HG03457 (cell line): ENCODE measurements at regions not wholly inside any gene's neighbourhood (a gene's known extent, or its start where the extent isn't known, plus 50 kb on each side); places are given as distances from the start of the nearest gene placed in this dataset.

ENCODE experiments used
- ATAC-seq: cut with Tn5 transposase; IDR thresholded peaks from one replicate; pipeline ENCODE4 v1.9.1; 2021; ENCODE audit warnings: moderate number of reproducible peaks; ENCODE audit not compliant: unreplicated experiment

DNA sequence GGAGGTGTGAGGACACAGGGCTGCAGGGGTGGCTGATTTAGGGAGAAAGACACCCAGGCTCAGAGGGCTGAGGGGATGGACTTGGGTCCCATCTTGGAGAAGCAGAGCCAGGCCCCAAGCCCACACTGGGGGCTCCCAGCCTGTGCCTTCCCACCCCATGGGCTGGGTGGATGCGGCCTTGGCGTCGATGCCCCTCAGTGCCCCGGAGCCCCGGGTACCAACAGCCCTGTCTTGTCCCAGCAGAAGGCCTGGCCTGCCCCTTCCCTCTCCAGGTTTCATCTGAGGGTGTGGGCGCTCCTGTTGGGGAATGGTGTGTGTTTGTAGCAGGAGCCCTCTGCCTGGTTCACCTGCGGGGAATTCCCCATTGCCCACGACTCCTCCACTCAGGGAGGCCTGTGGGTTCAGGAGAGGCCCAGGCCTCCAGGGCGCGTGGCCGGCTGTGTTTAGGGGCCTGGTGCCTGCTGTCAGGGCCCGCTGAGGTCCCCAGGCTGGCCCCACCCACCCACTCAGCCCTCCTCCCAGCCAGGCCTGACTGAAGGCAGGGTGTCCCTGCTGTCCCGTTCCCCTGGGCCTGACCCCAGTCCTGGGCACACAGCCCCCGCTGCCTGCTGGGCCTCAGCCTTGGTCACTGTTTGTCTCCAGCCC, 51.1 kb upstream of the BEGAIN start:
- ATAC-seq: no peak

DNA sequence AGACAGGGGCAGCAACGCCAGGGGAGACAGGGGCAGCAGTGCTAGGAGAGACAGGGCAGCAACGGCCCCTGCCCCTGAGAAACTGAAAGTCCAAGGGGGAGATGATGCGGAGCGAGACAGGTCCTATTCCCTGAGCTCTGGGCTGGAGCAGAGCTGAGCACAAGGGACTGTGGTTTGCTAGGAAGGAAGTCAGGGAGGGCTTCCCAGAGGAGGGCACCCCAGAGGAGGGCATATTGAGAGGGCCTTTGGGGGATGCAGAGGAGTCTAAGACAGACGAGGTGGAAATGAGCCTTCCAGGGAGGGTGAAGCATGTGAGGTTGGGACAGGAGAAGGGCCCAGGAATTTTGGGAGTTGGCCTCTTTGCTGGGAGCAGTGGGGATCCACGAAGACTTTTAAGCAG, 52.1 kb upstream of the BEGAIN start:
- ATAC-seq: no peak

DNA sequence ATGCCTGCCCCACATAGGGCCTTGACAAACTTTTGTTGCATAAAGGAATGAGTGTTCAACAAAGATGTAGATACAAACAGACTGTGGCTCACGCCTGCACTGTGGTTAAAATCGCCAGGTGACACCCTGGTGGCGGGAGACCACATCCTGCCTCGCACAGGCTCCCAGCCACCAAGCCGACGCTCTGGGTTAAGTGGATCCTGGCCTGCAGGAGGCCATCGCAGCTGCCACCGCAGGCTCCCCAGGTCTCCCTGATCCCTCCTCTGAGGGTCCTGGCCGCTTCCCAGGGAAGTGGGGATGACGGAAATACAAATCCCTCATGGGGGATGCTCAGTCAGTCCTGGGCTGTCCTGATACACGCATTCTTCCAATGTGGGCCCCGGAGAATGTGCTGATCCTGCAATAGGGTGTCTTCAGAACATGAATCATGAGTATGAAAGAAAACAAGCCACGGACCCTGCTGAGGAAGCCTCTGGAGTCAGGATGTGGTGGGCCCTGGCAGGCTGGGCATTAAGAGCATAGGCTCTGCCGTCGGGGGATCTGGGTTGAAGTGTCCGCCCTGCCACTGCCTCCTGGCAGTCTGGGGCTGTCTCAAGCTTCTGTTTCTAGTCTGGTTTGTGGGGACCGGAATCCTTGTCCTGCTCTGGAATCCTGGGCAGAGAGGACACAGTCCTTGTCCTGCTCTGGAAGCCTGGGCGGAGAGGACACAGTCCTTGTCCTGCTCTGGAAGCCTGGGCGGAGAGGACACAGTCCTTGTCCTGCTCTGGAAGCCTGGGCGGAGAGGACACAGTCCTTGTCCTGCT, 53.5 kb upstream of the BEGAIN start:
- ATAC-seq: peak; percentile 91

DNA sequence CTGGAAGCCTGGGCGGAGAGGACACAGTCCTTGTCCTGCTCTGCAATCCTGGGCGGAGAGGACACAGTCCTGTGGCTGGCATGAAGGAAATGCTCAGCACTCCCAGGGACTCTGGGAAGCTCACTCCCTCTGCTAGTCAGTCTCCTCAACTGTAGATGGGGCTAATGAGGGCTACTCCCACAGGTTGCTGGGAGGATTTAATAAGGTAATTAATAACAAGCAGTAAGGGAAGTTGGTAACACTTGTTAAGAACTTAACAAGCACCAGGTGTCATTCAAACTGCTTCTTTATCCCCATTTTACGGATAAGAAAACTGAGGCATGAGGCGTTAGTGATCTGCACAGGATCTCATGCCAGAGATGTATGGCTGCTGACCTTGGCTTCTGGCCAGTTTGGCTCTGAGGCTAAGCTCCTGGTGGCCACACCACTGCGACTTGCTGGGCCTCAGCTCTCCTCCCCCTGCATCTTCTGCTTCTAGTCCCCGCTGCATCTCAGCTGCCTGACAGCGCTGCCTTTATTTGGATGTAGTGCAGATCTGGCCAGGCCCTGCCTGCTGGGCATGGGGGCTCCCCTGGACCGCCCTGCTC, 54.1 kb upstream of the BEGAIN start:
- no peak for ATAC-seq

DNA sequence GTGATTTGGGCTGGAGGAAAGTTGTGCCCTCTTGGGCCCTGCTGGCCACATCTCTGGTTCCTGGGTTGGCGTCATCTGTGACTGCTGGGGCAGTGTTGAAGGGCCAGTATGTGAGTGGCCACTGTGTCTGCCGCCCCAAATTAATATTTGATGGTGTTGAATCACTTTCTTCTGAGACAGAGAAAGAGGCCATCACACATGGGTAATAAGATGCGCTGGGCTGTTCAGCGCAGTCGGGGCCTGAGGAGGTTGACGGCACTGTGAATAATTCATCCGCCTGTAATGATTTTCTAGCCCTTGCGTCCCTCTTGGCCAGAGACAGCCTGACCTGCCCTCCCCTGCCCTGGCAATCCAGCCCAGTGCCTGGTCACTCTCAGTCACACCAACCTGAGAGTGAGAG, 56.2 kb upstream of the BEGAIN start:
- ATAC-seq: no peak

DNA sequence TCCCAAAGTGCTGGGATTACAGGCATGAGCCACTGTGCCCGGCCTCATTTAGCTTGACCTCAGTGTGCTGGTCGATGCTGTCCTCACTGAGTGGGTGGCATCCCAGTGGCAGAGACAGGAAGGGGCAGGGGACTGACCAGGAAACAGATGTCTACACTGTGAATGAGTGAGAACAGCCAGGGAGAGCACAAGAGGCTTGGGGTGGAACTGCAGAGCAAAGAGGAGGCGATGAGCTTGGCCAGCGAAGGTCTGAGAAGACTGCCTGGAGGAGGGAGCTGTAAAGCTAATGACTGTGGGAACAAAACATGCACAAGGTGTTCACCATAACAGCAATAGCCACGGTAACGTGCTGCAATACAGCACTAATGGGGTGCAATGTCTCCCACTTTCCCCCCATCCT, 57.2 kb upstream of the BEGAIN start:
- ATAC-seq: no peak

DNA sequence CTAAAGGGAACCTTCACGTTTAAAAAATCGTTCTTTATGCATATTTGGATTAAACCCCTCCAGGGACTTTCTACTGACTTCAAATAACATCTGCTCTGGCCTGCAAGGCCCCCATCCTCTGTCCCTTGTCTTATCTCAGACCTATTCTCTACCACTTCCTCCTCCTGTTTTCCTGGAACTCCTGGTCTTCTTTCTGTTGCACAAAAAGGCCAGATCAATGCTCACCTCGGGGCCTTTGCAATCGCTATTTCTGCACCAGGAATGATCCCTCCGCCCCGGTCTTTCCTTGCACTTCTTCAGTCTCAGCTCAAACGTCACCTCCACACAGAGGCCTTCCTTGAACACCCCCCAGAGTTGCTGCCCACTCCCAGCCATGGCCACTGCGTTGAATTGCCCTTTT, 57.6 kb upstream of the BEGAIN start:
- ATAC-seq: no peak

DNA sequence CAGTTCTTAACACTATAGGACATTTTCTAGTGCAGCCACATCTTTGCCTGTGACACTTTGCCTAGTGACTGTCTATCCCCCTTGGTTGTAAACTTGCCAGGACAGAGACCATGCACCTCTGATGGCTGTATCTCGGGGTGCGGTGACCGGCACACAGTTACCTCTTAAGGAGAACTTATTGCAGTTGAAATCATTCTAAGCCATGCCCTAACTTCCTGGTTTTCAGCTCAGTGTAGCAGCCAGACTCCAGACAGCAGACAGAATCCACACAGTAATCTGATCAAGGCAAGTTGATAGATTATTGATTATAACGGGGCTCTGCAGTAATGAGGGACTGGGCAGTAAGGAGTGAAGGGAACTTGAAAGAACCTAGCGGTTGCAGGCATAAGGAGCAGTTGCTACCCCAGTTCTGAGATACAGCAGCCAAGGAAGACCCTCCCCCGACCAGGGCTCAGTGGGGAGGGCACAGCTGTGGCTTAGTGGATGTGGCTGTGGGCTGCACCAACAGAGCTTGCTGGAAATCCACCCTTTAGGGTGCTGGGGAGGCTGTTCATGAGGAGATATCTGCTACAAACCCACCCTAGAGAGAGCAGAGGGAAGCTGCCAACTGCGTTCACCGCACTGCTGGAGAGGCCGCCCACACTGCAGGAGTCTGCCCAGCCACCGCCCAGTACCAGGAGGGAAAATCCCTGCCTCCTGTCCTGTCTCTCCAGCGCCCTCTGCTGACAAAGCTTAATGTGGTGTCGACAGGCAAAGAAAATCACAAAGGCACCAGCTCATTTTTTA, 58.2 kb upstream of the BEGAIN start:
- peak; percentile 81 for ATAC-seq

DNA sequence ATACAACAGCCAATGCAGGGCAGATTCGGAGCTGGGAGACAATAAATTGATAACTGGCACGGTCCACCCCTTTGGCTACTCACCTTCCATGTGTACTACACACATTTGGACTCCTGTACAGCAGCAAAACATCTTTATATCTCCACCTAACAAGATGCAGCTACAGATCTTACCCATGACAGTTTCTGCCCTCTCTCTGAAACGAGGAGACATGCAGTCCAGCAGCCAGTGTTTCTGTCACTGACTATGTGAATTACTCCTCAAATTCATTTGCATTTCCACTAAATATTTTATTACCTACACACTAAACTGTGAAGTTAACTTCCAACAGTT, 58.7 kb upstream of the BEGAIN start:
- no peak for ATAC-seq

DNA sequence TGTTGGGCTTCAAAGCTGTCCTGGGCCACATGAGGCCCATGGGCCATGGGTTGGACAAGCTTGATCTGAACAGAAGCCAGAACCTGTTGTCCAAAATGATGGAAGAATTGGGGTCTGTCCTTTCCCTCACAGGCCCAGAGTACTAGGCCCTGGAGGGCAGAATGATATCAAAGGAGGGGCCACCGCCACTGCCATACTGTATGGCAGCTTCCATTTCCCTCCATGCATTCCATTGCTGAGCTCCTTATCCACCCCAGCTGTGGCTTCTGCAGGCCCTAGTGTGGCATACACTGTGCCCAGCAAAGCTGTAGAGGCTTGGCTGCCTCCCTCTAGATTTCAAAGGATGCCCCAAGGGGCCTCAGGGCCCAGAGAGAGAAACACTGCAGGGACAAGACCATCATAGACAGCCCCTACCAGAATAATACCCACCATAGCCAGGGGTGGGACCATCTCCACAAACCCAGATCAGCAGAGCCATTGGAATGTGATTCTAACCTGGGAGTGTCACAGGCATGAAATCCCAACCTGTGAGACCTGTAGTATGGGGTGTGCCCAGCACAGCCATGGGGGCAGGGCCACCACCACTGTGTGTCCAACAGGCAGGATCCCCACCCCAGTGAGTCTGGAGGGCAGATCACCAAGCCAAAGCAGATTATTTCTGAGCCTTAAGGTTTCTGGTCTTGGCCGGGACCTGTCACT, 61.4 kb upstream of the BEGAIN start:
- ATAC-seq: no peak

DNA sequence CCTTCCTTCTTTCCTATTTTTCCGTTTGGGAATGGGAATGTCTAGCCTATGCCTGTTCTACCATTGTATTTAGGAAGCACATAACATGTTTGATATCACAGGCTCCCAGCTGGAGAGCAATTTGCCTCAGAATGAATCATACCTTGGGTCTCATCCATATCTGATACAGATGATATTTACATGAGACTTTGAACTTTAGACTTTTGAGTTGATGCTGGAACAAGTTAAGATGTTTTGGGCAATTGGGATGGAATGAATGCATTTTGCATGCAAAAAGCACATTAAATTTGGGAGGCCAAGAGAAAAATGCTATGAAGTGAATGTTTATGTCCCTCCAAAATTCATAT, 61.9 kb upstream of the BEGAIN start:
- no peak for ATAC-seq

DNA sequence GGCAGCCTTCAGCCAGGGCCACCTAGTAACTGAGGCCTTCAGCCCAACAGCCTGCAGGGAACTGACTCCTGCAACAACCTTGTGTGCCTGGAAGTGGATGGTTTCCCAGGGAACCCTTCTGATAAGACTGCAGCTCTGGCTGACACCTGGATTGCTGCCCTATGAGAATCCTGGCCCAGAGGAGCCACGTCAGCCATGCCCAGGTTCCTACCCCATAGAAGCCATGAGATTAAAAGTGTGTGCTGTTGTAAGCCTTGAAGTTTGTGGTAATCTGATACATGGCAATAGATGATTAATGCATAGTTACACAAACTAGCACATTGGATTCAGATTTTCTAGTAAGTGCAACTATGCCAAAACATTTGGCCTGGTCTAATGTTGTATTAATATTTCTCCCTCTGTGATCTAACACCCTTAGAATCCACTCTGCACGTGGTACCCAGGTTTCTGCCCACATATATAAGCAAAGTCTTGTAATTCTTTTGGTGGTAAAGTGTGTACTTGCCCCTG, 64.8 kb upstream of the BEGAIN start:
- no peak for ATAC-seq

DNA sequence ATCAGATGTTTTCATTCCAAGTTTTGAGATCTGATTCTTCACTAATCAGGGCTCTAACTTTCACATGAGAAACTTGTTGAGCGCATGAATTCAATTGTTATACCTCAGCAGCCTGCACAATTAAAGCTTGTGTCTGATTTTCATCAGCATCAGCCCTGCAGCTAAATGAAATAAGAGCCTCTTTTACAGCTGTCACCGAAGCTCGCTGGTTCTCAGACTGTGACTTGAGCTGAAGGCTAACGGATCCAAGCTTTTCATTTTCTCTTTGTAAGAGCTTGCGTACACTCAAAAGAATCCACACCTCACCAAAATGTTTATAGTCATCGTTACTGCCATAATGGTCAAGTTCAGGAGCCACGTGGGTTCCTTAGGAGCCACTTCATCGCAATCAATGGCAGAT, 65.5 kb upstream of the BEGAIN start:
- no peak for ATAC-seq

DNA sequence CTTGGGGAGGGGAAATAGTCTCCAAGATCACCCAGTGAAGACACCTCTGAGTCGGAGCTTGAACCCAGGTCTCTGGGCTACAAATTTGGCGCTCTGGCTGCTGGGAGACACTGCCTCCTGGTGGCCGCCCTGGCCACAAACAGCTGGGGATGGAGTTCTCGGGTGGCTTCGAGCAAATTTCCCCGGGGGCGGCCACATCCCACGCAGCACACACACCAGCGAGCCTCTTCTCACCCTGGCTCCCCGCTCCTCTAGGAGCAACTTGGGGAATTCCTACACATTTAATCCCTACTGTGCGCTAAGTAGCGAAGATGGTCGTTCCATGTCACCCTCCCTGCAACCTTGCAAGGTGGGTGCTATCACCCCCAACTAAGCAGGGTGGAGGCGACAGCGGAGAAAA, 66.2 kb upstream of the BEGAIN start:
- ATAC-seq: no peak

DNA sequence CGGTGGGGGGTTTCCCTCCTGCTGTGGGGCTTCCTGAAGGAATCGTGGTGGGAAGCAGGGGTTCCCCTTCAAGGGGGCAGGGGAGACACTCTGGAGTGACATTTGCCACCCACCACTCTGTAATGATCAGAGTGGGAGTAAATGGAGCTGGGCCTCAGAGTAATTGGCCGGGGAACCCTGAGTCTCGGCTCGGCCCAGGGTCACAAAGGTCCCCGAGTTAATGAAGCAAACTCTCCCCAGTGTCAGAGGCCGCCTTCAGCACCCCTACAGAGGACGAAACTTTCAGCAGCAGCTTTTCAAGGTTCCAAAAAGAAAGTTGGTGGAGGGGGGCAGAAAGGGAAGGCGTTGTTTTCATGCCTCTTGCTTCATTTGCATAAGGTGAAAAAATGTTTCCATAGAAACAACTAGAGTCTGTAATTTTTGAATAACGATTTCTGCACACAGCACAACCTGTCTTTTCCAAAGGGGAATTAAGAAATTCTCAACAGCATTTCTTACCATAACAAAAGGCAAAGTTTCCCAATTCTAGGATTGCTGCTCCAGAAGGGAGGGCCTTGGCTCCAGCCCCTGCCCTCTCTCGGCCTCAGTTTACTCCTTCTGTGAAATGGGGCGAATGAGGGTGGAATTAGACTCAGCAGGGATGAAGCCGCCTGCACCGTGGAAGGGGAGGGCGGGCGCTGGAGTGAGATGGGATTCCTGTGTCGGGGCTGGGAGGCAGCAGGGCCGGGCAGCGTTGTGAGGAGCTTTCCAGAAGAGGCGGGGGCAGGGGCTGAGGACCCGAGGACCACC, 67.0 kb upstream of the BEGAIN start:
- no peak for ATAC-seq

DNA sequence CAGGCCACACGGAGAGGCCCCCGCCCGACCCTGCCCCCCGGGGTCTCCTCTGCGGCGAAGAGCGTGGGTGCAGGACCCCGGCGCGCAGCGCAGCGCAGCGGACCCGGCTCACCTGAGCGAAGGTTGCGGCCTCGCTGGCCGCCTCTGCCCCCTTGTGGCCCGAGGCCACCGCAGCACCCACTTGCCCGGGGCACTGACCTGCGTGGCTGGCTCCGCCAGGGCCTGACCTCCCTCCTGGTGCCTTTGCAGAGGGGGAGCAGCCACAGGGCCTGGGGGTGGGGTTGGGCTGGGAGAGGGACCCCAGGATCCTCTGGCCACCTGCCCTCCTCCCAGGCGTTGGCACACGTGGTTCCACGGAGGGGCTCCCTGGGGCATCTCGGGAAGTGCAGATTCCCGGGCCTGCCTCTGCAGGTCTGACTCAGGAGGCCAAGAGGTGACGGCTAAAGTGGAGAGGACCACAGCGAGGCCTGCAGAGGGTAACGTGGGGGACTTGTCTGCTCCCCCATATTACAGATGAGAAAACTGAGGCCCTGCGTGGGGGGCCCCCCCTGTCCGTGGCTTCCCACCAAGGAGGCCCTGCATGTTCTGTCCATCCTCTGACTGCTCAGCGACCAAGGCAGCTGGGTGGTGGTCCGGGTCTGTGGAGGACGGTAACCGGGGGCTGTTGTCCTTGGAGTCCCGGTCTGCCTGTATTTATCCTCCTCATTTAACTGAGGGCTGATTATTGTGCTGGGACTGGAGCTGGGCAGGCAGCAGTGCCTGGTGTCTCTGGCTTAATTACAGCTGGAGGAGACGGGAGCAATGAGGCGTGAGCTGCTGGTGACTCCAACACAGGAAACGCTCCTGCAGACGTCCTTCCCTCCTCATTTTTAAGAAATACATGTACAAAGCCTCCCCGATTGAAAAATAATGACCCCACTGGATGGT, 67.9 kb upstream of the BEGAIN start:
- ATAC-seq: no peak

DNA sequence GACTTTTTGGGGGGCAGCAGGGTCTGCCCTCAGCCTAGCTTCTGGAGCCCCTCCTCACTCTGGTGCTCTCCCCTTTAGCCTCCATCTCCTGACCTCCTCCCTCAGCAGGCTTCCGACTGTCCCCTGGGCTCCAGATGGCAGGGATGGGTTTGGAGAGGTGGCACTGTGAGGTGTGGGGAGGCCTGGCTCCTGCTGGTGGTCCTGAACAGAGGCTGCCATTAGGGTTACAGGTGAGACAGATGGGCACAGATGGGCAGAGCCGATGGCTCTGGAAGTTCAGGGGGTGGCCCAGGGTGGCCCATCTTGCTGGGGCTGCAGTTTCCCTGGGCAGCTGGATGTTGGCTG, 68.5 kb upstream of the BEGAIN start:
- ATAC-seq: no peak

DNA sequence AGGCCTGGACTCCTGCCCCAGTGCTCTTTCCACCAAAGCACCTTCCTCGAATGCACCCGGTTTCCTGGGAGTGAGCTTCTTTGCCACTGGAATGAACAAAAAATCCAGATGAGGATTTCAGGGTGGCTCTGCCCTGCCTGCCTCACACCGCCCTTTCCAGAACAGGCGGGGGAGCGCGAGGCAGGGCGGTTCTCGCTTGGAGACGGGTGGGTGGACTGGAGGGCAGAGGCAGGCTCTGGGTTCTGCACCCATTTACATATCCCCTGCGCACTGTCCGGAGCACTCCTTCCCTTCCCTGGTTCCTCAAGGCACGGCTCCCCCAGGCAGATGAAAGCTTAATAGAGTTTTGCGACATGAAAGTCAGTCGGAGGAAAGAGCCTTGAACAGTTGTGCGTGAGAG, 69.7 kb upstream of the DLK1 start:
- no peak for ATAC-seq

DNA sequence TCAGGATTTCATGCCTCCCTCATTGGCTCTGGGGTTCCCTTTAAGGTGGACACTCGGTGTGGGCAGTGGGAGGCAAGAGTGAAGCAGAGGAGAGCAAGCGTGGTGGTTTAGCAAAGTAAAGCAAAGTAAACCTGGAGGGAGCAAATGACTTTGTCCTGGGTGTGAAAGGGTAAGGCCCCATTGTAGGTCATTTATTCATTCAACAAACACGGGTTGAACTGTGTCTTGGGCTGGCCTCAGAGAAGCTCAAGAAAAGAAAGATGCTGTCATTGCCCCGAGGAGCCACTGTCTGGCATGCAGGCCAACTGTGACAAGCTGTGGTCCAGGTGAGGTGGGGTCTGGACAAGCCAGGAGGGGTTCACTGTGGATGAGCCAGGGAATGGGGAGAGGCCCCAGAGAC, 68.9 kb upstream of the DLK1 start:
- ATAC-seq: no peak
